ENCODE measurements at regions not wholly inside any gene's neighbourhood (a gene's known extent, or its start where the extent isn't known, plus 50 kb on each side); places are given as distances from the start of the nearest gene placed in this dataset.

DNA sequence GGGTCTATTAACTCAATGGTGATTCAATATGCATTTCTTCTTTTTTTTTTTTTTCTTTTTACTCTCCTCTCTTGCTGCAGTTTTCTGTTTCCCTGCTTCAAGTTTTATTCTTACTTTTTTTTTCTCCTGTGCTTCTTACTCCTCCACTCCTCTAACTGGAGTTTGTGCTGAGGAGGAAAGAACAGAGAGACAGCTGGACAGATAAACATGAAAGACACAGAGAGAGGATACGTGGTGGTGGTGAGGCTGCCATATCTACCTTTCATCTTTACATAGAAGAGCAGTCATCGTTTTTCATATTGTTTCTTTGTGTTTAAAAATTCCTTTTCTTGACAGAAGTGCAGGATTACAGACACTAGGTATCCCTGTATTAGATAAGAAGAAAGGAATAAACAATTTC, 262.8 kb downstream of the OTOL1 start:
- in situ Hi-C loops (cut with HindIII; ENCODE audit: low pct_ligation_motif_present, low pct_unique_long_range_greater_than_20kb, low sequenced_read_pairs): no loop called here
- no peak for DNase-seq

DNA sequence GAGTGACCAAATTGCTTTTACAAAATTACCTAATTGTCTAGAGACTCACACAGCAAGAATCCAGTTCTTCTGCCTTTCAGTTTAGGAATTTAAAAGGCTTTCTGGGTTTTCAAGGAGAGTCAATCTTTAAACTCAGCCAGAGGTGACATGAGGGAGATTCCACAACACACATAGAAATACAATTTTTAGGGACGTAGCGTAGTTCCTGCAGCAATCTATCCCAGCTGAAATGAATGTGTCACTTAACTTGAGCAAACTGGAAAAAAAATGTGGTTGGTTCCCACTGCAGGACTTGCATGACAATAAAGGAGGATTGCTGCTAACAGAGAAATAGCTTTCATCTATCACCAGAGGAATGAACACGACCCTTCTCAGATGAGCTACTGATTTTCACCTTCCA, 269.7 kb downstream of the OTOL1 start:
- in situ Hi-C loops (cut with HindIII; ENCODE audit: low pct_ligation_motif_present, low pct_unique_long_range_greater_than_20kb, low sequenced_read_pairs): no loop called here
- no peak for DNase-seq

DNA sequence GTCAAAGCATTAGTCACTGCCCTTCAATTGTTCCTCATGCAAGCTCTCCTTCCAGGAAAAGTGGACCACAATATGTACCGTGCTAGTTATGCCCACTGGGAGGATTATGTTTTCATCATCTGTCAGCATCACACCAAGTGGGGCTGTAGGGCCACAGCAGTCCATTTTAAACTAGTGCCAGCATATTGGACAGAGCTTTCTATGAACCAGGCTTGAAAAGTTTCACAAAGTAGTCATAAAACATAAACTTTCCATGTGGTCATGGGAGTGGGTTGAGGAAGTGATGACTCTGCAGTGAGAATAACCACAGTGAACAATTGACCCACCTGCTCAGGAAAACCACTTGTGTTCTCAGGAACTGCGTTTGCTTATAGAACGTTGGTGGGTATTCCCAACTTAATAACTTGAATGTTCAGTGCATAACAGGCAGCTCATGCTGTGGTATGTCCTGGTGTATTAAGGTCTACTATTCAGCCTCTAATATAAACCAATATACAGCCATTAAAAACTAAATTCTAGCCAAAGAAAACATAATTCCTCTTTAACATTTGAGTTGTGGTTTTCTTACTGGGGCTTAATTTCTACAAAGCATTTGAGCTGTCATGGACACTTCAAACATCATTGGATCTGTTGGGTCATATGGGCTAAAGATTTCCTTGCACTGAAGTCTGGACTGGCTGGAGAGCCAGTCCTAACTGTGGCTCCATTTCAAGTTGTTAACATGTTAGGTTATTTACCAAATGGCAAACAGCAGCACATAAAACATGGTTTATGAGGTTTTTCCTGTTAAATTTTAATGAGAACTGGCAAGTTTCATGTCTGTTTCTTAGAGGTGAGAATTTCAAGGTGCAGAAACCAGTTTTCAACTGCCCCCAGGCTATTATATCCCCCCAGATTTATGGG, 274.1 kb downstream of the OTOL1 start:
- in situ Hi-C loops (cut with HindIII; ENCODE audit: low pct_ligation_motif_present, low pct_unique_long_range_greater_than_20kb, low sequenced_read_pairs): no loop called here
- DNase-seq: no peak

- peak; percentile 18 for DNase-seq
- in situ Hi-C loops (cut with HindIII; ENCODE audit: low pct_ligation_motif_present, low pct_unique_long_range_greater_than_20kb, low sequenced_read_pairs): no loop called here
These were observed 284.8 kb downstream of the OTOL1 start for GRCh38 chr3:161781381-161781780.

- DNase-seq: no peak
- in situ Hi-C loops (cut with HindIII; ENCODE audit: low pct_ligation_motif_present, low pct_unique_long_range_greater_than_20kb, low sequenced_read_pairs): no loop called here
These were observed 296.8 kb downstream of the OTOL1 start for GRCh38 chr3:161793194-161793930.

- in situ Hi-C loops (cut with HindIII; ENCODE audit: low pct_ligation_motif_present, low pct_unique_long_range_greater_than_20kb, low sequenced_read_pairs): no loop called here
- no peak for DNase-seq
These were observed 297.9 kb downstream of the OTOL1 start for GRCh38 chr3:161794551-161794950.

DNA sequence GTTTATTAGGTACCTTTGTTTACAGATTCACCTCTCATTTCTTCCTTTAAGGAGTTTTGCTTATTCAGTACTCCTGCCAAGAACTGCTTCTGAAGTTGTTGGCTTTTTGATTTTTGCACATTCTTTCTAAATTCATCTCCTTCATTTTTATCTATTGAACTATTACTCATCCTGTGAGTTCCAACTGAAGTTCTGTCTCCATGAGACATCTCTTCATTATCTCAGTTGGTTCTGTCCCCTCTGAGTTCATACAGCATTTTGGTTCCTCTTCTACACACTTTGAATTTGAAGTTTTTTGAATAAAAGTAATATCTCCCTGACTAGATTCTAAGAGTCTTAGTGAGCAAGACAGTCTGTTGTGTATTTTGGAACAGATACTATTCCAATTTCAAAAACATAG, 299.7 kb downstream of the OTOL1 start:
- in situ Hi-C loops (cut with HindIII; ENCODE audit: low pct_ligation_motif_present, low pct_unique_long_range_greater_than_20kb, low sequenced_read_pairs): no loop called here
- DNase-seq: no peak

GRCh38 chr3:161796780-161797179, 300.2 kb downstream of the OTOL1 start:
- DNase-seq: no peak
- in situ Hi-C loops (cut with HindIII; ENCODE audit: low pct_ligation_motif_present, low pct_unique_long_range_greater_than_20kb, low sequenced_read_pairs): no loop called here

- in situ Hi-C loops (cut with HindIII; ENCODE audit: low pct_ligation_motif_present, low pct_unique_long_range_greater_than_20kb, low sequenced_read_pairs): no loop called here
- DNase-seq: no peak
These were observed 301.4 kb downstream of the OTOL1 start for GRCh38 chr3:161798016-161798415.

- in situ Hi-C loops (cut with HindIII; ENCODE audit: low pct_ligation_motif_present, low pct_unique_long_range_greater_than_20kb, low sequenced_read_pairs): no loop called here
- no peak for DNase-seq
These were observed 304.5 kb downstream of the OTOL1 start for GRCh38 chr3:161800985-161801559.

DNA sequence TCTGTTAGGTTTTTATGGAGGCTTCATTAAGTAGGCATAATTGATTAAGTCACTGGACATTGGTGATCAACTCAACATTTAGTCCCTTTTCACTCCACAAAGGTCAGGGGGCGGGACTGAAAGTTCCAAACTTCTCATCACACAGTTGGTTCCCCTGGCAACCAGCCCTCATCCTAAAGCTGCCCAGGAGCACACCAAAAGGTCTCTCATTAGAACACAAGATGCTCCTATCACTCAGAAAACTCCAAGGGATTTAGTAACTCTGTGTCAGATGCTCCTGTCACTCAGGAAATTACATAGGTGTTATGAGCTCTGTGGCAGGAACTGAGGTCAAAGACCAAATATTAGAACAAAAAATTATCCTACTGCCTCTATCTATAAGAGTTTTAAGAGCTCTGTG, 321.5 kb downstream of the OTOL1 start:
- in situ Hi-C loops (cut with HindIII; ENCODE audit: low pct_ligation_motif_present, low pct_unique_long_range_greater_than_20kb, low sequenced_read_pairs): no loop called here
- DNase-seq: no peak

DNA sequence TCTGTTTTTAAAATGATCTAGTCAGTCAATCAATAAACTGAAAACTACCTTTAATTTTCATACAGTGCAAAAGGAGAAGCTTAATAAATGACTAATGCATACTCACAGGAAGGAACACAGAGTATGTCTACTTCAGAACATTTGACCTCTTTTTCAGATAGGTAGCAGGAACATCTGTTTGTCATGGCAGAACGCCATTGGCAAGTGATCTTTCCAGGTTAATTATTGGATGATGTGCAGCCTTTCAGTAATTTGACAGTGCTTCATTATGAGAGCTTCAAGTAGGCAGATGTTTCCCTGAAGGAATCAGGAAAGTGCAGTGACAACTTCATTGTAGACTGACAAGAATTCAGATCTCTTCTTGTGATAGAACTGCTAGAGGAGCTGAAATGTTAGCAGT, 325.0 kb downstream of the OTOL1 start:
- no peak for DNase-seq
- in situ Hi-C loops (cut with HindIII; ENCODE audit: low pct_ligation_motif_present, low pct_unique_long_range_greater_than_20kb, low sequenced_read_pairs): no loop called here

DNA sequence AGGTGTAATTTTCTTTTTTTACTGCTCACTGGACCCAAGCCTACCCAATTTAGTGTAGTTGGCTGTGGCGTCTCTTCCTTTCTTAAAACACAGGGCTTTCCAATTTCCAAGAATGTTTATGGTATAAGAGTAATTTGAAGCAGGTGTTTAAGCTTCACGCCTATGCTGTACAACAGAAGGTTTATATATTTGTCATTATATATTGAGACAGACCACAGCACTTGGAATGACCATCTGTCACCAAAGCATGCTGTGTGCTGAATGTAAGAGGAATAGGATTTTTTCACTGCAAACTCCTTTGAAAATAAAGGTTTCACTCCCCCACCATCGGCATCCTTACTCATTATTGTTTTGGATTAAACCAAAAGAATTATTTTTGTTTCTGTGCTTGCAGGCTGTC, 325.7 kb downstream of the OTOL1 start:
- in situ Hi-C loops (cut with HindIII; ENCODE audit: low pct_ligation_motif_present, low pct_unique_long_range_greater_than_20kb, low sequenced_read_pairs): no loop called here
- no peak for DNase-seq

- no peak for DNase-seq
- in situ Hi-C loops (cut with HindIII; ENCODE audit: low pct_ligation_motif_present, low pct_unique_long_range_greater_than_20kb, low sequenced_read_pairs): no loop called here
These were observed 327.3 kb downstream of the OTOL1 start for GRCh38 chr3:161823910-161824309.

- in situ Hi-C loops (cut with HindIII; ENCODE audit: low pct_ligation_motif_present, low pct_unique_long_range_greater_than_20kb, low sequenced_read_pairs): no loop called here
- DNase-seq: no peak
These were observed 341.4 kb downstream of the OTOL1 start for GRCh38 chr3:161838021-161838420.

DNA sequence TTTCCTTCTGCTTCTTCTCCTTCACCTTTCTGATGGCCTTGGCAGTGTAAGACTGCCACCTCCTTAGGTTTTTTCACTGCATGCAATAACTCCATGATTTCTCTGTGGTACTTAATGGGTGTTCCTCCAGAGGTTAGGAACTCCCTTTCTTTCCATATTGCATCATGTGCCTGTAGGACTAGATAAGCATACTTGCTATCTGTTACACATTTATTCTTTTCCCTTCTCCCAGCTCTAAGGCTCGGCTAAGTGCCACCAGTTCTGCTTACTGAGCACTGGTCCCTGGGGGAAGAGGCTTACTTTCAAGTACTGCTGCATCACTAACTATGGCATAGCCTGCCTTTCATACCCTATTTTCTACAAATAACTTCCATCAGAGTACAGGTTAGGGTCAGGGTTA, 351.8 kb downstream of the OTOL1 start:
- in situ Hi-C loops (cut with HindIII; ENCODE audit: low pct_ligation_motif_present, low pct_unique_long_range_greater_than_20kb, low sequenced_read_pairs): no loop called here
- DNase-seq: no peak

DNA sequence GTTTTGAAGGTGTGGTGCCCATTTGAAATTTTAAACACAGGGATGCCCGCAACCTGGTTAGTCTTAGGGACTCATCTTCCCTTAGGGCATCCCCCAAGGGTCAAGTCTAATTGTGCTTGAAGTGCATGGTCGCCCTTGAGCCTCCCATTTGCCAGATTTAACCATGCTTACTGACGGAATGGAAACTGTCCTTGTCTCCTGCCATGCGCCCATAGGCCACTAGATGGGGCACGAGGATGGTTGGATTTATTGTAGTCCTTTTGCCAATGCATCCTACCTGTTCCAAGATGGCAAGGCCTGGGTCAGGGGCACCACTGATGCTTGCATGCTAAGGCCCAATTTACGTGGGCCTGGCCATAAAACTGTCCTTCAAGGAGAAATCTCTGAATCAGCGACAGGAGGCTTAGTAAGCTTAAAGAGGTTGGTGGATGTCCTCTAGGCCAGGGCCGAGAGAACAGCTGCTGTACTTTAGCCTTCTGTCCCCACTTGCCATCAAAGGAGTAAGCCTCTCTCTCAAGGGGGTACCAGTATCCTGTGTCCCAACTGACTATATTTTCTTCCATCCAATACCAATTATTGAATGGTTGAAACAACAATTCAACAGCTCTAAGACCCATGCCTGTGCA, 355.4 kb downstream of the OTOL1 start:
- DNase-seq: peak; percentile 46
- in situ Hi-C loops (cut with HindIII; ENCODE audit: low pct_ligation_motif_present, low pct_unique_long_range_greater_than_20kb, low sequenced_read_pairs): no loop called here

DNA sequence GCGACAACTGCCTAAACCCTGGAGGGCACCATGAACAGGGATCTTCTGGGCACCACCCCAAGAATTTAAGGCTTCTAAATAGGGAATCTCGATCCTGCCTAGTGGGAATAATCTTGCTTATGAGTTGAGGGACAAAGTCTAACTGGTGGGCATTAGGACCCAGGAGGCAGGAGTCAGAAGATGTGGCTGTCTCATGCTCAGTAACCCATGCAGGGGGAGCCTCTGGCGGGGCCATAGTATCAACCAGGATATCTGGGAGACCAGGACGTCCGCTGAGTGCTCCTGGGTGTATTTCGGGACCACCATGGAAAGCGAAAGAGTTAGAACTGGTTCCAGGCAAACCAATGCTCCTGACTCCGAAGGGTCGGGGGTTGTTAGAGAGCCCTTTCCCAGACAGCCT, 356.1 kb downstream of the OTOL1 start:
- in situ Hi-C loops (cut with HindIII; ENCODE audit: low pct_ligation_motif_present, low pct_unique_long_range_greater_than_20kb, low sequenced_read_pairs): no loop called here
- no peak for DNase-seq

- in situ Hi-C loops (cut with HindIII; ENCODE audit: low pct_ligation_motif_present, low pct_unique_long_range_greater_than_20kb, low sequenced_read_pairs): no loop called here
- DNase-seq: peak; percentile 2
These were observed 357.7 kb downstream of the OTOL1 start for GRCh38 chr3:161854232-161854771.
